ENCODE measurements at regions not wholly inside any gene's neighbourhood (a gene's known extent, or its start where the extent isn't known, plus 50 kb on each side); places are given as distances from the start of the nearest gene placed in this dataset.
A peak's percentile ranks its signal among the peaks of the same experiment; 100 is the strongest.

DNA sequence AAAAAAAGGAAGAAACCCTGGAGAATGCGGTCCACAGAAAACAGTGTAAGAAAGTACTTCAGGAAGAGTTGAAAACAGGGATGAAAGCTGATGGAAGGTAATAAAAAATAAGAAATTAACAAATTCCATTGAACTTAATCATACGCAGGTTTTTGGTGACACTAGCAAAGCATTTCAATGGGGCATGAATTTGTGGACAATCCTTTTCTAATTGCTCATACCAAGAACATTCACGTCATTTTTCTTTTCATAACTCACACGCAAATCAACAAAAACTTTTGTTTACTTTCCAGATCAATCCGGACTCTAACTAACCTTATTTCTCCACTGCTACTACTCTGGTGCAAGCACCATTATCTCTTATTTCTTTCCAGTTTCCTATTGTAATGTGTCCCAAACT lies 1195.0 kb downstream of the SLITRK5 start:
- no TSS peak for BruUV-seq (replicated peaks)
- Histone ChIP-seq H3F3A (ENCODE audit: low read length, unreplicated experiment) (no peaks in the 10 kb centered on the region), H3K27me3 (ENCODE audit: low read length) (no peaks in the 10 kb centered on the region), H3K9me2 (replicated peaks; ENCODE audit: low read length) (no peaks in the 10 kb centered on the region), H3K27ac (ENCODE audit: low read length) (no peak overlapping the region), H3K4me3 (ENCODE audit: low read length) (no peak overlapping the region), H2AFZ (ENCODE audit: low read length) (no peak overlapping the region), H3K36me3 (ENCODE audit: low read depth, low read length) (no peaks in the 10 kb centered on the region), H4K20me1 (ENCODE audit: low read length) (no peaks in the 10 kb centered on the region), H3K4me2 (ENCODE audit: low read length) (no peak overlapping the region), H3K9me3 (ENCODE audit: low read length) (no peaks in the 10 kb centered on the region), H3K4me1 (ENCODE audit: insufficient read depth, low read length) (no peaks in the 10 kb centered on the region), H3K9ac (ENCODE audit: low read length) (no peak overlapping the region), H3K79me2 (ENCODE audit: low read length) (no peaks in the 10 kb centered on the region)
- no peak for ATAC-seq
- POLR2A ChIA-PET (ENCODE audit: unreplicated experiment), result no interaction called here
- CTCF ChIA-PET, result no interaction called here
- intact Hi-C loops (cut with micrococcal nuclease), result no loop called here
- peak; percentile 46 for DNase-seq
- TF ChIP-seq EZH2phosphoT487 (IDR thresholded peaks at IDR 0.05; ENCODE audit: borderline replicate concordance, low read length) (no peak), EZH2 (IDR thresholded peaks at IDR 0.05; ENCODE audit: low read length, unreplicated experiment) (no peak)

DNA sequence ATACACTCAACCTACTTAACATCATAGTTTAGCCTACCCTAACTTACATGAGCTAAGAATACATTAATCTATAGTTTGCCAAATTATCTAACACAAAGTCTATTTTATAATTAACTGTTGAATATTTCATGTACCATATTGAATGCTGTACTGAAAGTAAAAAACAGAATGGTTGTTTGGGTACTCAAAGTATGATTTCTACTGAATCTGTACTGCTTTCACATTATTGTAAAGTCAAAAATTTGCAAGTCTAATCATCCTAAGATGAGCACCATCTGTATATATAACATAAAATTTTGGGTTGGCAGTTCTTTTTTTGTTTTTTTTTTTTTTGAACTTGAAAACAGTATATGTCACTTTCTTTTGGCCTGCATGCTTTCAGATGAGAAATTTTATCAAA lies 1212.6 kb downstream of the SLITRK5 start:
- TF ChIP-seq EZH2phosphoT487 (IDR thresholded peaks at IDR 0.05; ENCODE audit: borderline replicate concordance, low read length) (no peak), EZH2 (IDR thresholded peaks at IDR 0.05; ENCODE audit: low read length, unreplicated experiment) (no peak)
- TF ChIP-seq, protein P1, sequence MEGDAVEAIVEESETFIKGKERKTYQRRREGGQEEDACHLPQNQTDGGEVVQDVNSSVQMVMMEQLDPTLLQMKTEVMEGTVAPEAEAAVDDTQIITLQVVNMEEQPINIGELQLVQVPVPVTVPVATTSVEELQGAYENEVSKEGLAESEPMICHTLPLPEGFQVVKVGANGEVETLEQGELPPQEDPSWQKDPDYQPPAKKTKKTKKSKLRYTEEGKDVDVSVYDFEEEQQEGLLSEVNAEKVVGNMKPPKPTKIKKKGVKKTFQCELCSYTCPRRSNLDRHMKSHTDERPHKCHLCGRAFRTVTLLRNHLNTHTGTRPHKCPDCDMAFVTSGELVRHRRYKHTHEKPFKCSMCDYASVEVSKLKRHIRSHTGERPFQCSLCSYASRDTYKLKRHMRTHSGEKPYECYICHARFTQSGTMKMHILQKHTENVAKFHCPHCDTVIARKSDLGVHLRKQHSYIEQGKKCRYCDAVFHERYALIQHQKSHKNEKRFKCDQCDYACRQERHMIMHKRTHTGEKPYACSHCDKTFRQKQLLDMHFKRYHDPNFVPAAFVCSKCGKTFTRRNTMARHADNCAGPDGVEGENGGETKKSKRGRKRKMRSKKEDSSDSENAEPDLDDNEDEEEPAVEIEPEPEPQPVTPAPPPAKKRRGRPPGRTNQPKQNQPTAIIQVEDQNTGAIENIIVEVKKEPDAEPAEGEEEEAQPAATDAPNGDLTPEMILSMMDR (conservative IDR thresholded peaks at IDR 0.05; ENCODE audit: low read depth, low read length), result no peak
- DNase-seq (no peak), ATAC-seq (no peak)
- ChIA-PET CTCF (no interaction called here), POLR2A (ENCODE audit: unreplicated experiment) (no interaction called here)
- Histone ChIP-seq H3K4me2 (ENCODE audit: low read length) (no peak overlapping the region), H4K20me1 (ENCODE audit: low read length) (no peaks in the 10 kb centered on the region), H3K36me3 (ENCODE audit: low read depth, low read length) (no peaks in the 10 kb centered on the region), H3K9me2 (replicated peaks; ENCODE audit: low read length) (no peaks in the 10 kb centered on the region), H3K9ac (ENCODE audit: low read length) (no peak overlapping the region), H3K9me3 (ENCODE audit: low read length) (no peaks in the 10 kb centered on the region), H3K79me2 (ENCODE audit: low read length) (no peaks in the 10 kb centered on the region), H3K27me3 (ENCODE audit: low read length) (no peaks in the 10 kb centered on the region), H3K4me3 (ENCODE audit: low read length) (no peak overlapping the region), H3K4me1 (ENCODE audit: insufficient read depth, low read length) (no peaks in the 10 kb centered on the region), H2AFZ (ENCODE audit: low read length) (no peak overlapping the region), H3K27ac (ENCODE audit: low read length) (no peak overlapping the region), H3F3A (ENCODE audit: low read length, unreplicated experiment) (no peaks in the 10 kb centered on the region)
- BruUV-seq (replicated peaks), result no TSS peak
- intact Hi-C loops (cut with micrococcal nuclease), result no loop called here

DNA sequence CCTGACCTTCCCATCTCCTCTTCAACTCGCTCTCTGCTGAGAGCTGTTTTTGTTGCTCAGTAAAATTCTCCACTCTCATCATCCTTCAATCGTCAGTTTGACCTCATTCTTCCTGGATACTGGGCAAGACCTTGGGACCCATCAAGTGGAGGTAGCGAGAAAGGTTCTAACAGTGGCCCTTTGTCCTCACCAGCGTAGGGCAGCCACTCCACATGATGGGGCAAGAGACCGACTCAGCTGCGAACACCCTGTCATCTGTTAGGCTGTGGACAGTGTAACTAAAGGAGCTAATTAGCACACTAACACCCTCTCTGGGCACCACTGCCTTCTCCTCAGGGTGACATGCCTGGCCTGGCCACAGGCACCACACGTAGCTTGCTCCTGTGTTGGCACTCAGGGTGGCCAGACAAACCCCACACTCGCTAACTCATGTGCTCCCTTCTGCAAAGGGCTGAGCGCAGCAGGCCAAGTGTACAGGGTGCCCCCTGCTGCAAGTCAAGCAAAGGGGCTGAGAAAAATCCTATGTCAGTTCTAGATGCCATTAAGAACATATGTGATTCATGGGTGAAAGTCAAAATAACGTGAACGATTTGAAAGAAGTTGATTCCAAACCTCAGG lies 1216.0 kb downstream of the SLITRK5 start:
- no TSS peak for BruUV-seq (replicated peaks)
- CTCF ChIA-PET, result no interaction called here
- POLR2A ChIA-PET (ENCODE audit: unreplicated experiment), result no interaction called here

More for the DNA sequence above, 1216.0 kb downstream of the SLITRK5 start:
- H3K4me2 ChIP-seq (ENCODE audit: low read length), result no peak overlapping the region
- H3K9me3 ChIP-seq (ENCODE audit: low read length), result no peaks in the 10 kb centered on the region
- ATAC-seq, result no peak
- TF ChIP-seq EZH2phosphoT487 (IDR thresholded peaks at IDR 0.05; ENCODE audit: borderline replicate concordance, low read length), result no peak
- TF ChIP-seq, protein P1 (conservative IDR thresholded peaks at IDR 0.05; ENCODE audit: low read depth, low read length), result 0 out of 2 replicates have a peak, but pooled peaks have one; percentile 19
- intact Hi-C loops (cut with micrococcal nuclease), result no loop called here
- no peak for DNase-seq
- no peaks in the 10 kb centered on the region for H3K9me2 ChIP-seq (replicated peaks; ENCODE audit: low read length)
- no peaks in the 10 kb centered on the region for H3K27me3 ChIP-seq (ENCODE audit: low read length)
- H3K9ac ChIP-seq (ENCODE audit: low read length), result no peak overlapping the region
- no peaks in the 10 kb centered on the region for H3K36me3 ChIP-seq (ENCODE audit: low read depth, low read length)
- H3K27ac ChIP-seq (ENCODE audit: low read length), result no peak overlapping the region
- H3F3A ChIP-seq (ENCODE audit: low read length, unreplicated experiment), result no peaks in the 10 kb centered on the region
- no peak overlapping the region for H2AFZ ChIP-seq (ENCODE audit: low read length)
- H4K20me1 ChIP-seq (ENCODE audit: low read length), result no peaks in the 10 kb centered on the region
- H3K4me1 ChIP-seq (ENCODE audit: insufficient read depth, low read length), result no peaks in the 10 kb centered on the region
- H3K4me3 ChIP-seq (ENCODE audit: low read length), result no peak overlapping the region
- no peaks in the 10 kb centered on the region for H3K79me2 ChIP-seq (ENCODE audit: low read length)
